Parathyroid adenoma (tissue), 2 donors: ENCODE measurements at regions not wholly inside any gene's neighbourhood (a gene's known extent, or its start where the extent isn't known, plus 50 kb on each side); places are given as distances from the start of the nearest gene placed in this dataset.

Source experiments
- H2AFZ ChIP-seq: fragments of 300-600 bp; sonication (generic); one replicate; pipeline ENCODE4 v1.7.0; 2017; ENCODE audit warnings: antibody characterized with exemption, mild to moderate bottlenecking
- H3K27ac ChIP-seq: fragments of 300-600 bp; sonication (generic); one replicate; pipeline ENCODE4 v1.7.0; 2017
- H3K27me3 ChIP-seq: fragments of 300-600 bp; sonication (generic); one replicate; pipeline ENCODE4 v1.7.0; 2017; ENCODE audit warnings: low read length; ENCODE audit not compliant: control insufficient read depth, insufficient read depth
- H3K36me3 ChIP-seq: fragments of 300-600 bp; sonication (generic); one replicate; pipeline ENCODE4 v1.7.0; 2017; ENCODE audit warnings: low read length; ENCODE audit not compliant: control insufficient read depth, insufficient read depth
- H3K4me1 ChIP-seq: fragments of 300-600 bp; sonication (generic); one replicate; pipeline ENCODE4 v1.7.0; 2017; ENCODE audit warnings: control low read depth
- H3K4me2 ChIP-seq: fragments of 300-600 bp; sonication (generic); one replicate; pipeline ENCODE4 v1.7.0; 2017; ENCODE audit warnings: low read length
- H3K4me3 ChIP-seq: fragments of 300-600 bp; sonication (generic); one replicate; pipeline ENCODE4 v1.7.0; 2017; ENCODE audit warnings: low read depth, low read length
- H3K79me2 ChIP-seq: fragments of 300-600 bp; sonication (generic); one replicate; pipeline ENCODE4 v1.7.0; 2017; ENCODE audit warnings: control low read depth
- H3K9ac ChIP-seq: fragments of 300-600 bp; sonication (generic); one replicate; pipeline ENCODE4 v1.7.0; 2017; ENCODE audit warnings: mild to moderate bottlenecking
- H3K9me3 ChIP-seq: fragments of 300-600 bp; sonication (generic); one replicate; pipeline ENCODE4 v1.7.0; 2017; ENCODE audit warnings: low read length; ENCODE audit not compliant: control insufficient read depth
- TF ChIP-seq, protein P1 (sequence below): fragments of 300-600 bp; sonication (generic); IDR thresholded peaks from one replicate; pipeline ENCODE4 v1.7.0; 2017; ENCODE audit warnings: antibody characterized with exemption, mild to moderate bottlenecking
- donor health status: primary hyperparathyroidism.

DNA sequence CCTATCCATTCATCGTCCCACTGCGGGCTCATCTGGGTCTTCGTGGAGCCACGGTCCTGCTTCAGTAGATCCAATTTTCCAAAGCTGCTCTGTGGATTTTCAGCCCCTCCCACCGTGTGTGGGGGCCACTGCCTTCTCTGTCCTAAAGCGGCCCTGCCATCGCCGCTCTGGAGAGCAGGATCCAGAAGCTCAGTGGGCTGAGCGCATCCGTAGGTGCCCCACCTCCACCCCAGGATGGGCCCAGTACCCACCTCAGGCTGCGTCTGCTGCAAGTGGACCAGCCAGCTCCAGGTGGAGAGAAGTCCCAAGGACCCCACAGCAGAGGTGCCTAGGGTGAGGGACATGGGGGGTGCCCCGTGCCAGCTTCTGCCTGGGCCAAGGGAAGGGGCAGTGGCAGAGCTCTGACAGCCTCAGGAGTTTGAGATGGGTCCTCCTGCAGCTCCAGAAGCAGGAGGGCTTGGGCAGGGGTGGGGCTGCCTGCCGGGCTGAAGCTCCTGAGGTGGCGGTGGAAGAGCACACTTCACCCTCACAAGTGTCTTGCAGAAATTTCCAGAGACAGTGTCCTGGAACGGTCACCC is 148.1 kb upstream of the C14orf180 start:
- Histone ChIP-seq H2AFZ (no peak overlapping the region), H3K4me3 (no peak overlapping the region), H3K79me2 (no peaks in the 10 kb centered on the region), H3K27ac (no peak overlapping the region), H3K9ac (no peak overlapping the region), H3K36me3 (no peaks in the 10 kb centered on the region), H3K9me3 (no peaks in the 10 kb centered on the region), H3K4me2 (no peak overlapping the region), H3K27me3 (no peaks in the 10 kb centered on the region), H3K4me1 (no peaks in the 10 kb centered on the region)
- TF ChIP-seq, protein P1, sequence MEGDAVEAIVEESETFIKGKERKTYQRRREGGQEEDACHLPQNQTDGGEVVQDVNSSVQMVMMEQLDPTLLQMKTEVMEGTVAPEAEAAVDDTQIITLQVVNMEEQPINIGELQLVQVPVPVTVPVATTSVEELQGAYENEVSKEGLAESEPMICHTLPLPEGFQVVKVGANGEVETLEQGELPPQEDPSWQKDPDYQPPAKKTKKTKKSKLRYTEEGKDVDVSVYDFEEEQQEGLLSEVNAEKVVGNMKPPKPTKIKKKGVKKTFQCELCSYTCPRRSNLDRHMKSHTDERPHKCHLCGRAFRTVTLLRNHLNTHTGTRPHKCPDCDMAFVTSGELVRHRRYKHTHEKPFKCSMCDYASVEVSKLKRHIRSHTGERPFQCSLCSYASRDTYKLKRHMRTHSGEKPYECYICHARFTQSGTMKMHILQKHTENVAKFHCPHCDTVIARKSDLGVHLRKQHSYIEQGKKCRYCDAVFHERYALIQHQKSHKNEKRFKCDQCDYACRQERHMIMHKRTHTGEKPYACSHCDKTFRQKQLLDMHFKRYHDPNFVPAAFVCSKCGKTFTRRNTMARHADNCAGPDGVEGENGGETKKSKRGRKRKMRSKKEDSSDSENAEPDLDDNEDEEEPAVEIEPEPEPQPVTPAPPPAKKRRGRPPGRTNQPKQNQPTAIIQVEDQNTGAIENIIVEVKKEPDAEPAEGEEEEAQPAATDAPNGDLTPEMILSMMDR = no peak

DNA sequence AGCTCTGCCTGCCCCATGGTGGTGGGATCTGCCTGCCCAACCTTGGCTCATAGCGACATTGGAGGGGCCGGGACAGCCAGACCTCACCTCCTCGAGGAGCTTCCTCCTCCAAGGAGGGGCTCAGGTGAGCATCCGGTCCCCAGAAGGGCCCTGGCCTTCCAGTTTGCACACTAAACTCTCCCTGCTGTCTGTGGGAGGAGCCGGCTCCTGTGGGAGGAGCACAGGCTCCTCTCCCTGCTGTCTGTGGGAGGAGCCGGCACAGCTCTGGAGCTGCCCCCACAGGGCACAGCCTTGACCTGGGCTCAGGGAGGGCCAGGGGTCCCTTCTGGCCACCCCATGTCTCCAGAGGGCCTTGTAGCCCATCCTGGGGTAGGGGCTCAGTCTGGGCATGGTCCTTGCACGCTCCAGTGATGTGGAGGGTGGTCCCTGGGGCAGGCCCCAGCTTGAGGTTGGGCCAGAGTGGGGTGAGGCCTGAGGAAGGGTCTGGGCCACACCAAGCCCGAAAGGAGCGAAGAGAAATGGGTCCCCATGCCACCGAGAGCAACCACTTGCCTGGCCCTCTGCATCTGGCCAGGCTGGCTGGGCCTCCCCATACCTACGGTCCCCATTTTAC is 147.5 kb upstream of the C14orf180 start:
- no peak overlapping the region for H2AFZ ChIP-seq
- no peak overlapping the region for H3K4me2 ChIP-seq
- no peak overlapping the region for H3K9ac ChIP-seq
- H3K27ac ChIP-seq = no peak overlapping the region
- no peaks in the 10 kb centered on the region for H3K79me2 ChIP-seq
- TF ChIP-seq, protein P1 = no peak
- no peaks in the 10 kb centered on the region for H3K9me3 ChIP-seq
- H3K27me3 ChIP-seq = no peaks in the 10 kb centered on the region
- H3K36me3 ChIP-seq = no peaks in the 10 kb centered on the region
- no peak overlapping the region for H3K4me3 ChIP-seq
- no peaks in the 10 kb centered on the region for H3K4me1 ChIP-seq

DNA sequence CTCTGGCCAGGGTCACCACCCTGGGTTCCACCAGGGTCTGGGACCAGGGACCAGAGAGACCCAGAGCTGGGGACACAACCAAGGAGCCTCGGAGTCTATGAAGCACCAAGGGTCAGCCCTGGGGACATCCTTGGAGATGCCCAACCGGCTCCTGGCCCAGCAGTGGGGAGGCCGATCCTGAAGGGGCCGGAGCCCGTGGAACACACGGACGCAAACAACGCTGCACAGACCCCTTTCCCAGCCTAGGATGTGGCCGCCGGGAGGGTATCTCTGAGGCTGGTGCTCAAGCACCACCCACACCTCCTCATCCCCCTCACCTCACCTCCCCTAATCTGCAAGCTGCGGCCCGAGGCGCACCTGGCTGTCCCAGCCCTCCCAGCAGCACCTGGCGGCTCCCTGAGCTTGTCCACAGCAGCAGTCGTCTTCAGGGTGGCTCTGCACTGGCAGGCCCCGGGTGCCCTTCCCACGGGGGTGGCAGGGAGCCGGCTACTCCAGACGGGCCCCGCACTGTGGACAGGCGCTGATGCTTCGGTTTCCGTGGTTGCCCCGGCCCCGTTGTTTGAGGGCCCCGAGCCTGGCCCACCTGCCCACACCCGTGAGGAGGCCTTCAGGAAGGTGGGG is 146.8 kb upstream of the C14orf180 start:
- H3K4me2 ChIP-seq = no peak overlapping the region

DNA sequence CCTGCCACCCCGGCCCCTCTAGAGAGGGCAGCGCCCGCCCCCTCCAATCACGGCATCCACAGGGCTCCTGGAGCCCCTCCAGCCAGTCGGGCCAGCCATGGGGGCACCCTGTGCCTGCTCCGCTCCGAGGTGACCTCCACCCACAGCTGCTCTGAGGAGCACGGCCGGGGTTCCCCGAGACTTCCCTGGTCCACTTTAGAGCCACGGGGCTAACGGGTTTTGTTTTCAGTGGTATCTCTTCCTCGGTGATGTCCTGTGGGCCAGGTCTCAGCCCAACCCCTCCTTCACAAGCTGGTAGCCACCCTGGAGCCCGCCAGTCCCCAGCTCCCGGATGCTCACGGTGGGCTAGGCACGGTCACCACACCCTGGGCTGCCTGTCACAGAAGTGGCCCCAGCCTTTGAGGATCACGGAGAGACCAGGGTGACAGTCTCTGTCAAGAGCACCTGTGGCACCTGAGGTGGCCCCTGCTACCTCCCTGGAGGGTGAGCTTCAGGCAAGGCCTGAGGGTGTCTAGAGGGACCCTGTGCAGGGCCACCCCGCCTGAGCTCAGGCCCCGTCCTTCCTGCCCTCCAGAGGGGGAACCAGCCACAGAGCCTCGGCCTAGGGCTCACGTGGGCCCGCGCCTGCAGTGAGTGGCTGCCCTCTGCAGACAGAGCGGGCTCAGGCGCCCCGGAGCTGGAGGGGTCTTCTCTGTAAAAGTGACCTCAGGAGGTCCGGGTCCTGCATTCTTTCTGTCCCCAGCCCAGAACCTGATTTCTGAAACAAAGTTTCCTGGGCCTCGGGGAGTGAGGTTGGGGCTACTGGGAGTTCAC is 146.0 kb upstream of the C14orf180 start:
- TF ChIP-seq, protein P1 = no peak

More for the DNA sequence above, 146.8 kb upstream of the C14orf180 start:
- no peaks in the 10 kb centered on the region for H3K4me1 ChIP-seq
- H3K27me3 ChIP-seq = no peaks in the 10 kb centered on the region
- H2AFZ ChIP-seq = no peak overlapping the region
- H3K9me3 ChIP-seq = no peaks in the 10 kb centered on the region
- no peaks in the 10 kb centered on the region for H3K36me3 ChIP-seq
- H3K4me3 ChIP-seq = no peak overlapping the region
- H3K9ac ChIP-seq = no peak overlapping the region
- TF ChIP-seq, protein P1 = no peak
- no peak overlapping the region for H3K27ac ChIP-seq
- H3K79me2 ChIP-seq = no peaks in the 10 kb centered on the region

More for the DNA sequence above, 146.0 kb upstream of the C14orf180 start:
- H3K79me2 ChIP-seq = no peaks in the 10 kb centered on the region
- H3K9me3 ChIP-seq = no peaks in the 10 kb centered on the region
- no peaks in the 10 kb centered on the region for H3K4me1 ChIP-seq
- no peak overlapping the region for H3K4me3 ChIP-seq
- H2AFZ ChIP-seq = no peak overlapping the region
- H3K27me3 ChIP-seq = no peaks in the 10 kb centered on the region
- H3K36me3 ChIP-seq = no peaks in the 10 kb centered on the region
- H3K4me2 ChIP-seq = no peak overlapping the region
- no peak overlapping the region for H3K27ac ChIP-seq
- H3K9ac ChIP-seq = no peak overlapping the region
